ENCODE measurements at regions not wholly inside any gene's neighbourhood (a gene's known extent, or its start where the extent isn't known, plus 50 kb on each side); places are given as distances from the start of the nearest gene placed in this dataset.

DNA sequence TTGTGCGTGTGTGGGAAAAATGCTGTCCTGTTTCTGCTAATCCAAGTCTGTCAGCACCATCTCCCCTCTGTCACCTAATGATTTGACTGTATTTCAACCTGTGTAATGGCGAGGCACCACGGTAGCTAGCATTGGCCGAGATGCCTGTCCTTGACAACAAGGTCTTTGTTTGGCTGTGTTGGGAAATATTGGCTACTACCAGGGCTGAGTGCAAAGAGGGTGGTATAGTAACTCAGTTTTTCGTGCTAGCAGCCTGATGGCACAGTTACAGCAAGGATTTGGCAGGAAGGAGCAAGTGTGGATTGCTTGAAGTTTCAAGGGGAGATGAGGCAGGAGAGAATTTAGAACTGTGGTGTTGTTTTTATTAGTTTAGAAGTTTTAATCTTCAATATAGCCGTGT is 440.3 kb upstream of the RGS6 start:
- DNase-seq (ENCODE audit: low read depth in 2 of 2) = no peak

DNA sequence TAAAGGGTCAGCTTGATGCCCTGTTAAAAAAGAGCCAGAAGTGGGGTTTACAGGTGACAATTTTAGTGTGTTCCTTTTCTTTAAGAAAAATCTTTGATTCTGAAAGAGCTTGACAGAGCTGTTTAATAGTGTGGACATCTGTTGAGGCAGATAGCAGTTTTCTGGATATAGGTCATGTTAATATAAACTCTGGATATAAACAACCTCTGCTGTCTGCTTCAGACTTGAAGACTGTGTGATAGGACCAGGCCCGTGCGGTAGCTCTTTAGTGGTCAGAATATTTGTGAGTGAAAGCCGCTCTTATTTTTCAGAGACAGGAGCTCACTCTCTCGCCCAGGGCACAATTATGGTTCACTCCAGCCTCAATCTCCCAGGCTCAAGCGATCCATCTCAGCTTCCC is 439.9 kb upstream of the RGS6 start:
- DNase-seq (ENCODE audit: low read depth in 2 of 2) = no peak

DNA sequence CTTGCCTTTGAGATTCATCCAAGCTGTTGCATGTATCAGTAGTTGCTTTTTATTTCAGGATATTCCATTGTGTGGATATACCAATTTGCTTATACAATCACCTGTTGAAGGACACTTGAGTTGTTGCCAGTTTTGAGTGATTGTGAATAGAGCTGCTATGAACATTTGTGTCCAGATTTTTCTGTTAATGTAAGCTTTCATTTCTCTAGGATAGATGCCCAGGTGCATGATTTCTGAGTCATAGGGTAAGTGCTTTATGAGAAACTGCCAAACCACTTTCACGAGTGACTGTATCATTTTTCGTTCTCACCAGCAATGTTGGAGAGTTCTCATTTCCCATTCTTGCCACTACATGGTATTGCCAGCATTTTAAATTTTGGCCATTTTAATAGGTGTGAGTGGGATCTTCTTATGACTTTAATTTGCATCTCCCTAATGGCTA is 434.6 kb upstream of the RGS6 start:
- no peak for DNase-seq (ENCODE audit: low read depth in 2 of 2)

DNA sequence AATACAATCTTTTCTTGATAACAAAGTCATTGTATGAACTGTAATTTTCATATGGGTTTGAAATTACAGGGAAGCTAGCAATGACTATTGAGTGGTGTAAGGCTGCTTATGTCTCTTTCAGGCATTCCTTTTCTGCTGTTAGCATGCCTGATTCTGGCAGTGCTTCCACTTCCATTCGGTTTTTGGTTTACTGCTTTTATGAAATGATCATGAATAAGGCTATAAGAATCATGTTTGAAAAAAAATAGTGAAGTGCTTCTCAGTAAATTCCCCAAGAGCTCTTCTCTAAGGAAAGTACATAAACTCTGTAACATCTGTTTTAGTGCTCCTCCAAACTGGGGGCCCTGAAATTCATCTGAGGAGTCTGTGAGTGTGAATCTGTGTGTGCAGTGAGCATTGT is 434.0 kb upstream of the RGS6 start:
- DNase-seq (ENCODE audit: low read depth in 2 of 2) = no peak

DNA sequence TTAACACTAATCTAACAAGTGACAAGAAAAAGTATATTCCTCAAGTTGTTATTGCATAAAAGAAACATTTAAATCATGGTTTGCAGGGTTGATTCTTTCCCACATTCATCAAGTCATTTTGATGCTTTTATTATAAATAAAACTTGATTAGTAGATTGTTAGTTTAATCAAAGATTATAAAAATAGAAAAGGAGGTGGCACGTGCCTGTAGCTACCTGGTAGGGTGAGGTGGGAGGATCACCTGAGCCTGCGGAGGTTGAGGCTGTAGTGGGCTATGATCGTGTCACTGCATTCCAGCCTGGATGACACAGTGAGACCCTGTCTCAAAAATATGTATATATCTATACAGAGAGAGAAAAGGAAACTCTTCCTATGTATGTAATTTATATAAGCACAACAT is 433.2 kb upstream of the RGS6 start:
- DNase-seq (ENCODE audit: low read depth in 2 of 2) = no peak

DNA sequence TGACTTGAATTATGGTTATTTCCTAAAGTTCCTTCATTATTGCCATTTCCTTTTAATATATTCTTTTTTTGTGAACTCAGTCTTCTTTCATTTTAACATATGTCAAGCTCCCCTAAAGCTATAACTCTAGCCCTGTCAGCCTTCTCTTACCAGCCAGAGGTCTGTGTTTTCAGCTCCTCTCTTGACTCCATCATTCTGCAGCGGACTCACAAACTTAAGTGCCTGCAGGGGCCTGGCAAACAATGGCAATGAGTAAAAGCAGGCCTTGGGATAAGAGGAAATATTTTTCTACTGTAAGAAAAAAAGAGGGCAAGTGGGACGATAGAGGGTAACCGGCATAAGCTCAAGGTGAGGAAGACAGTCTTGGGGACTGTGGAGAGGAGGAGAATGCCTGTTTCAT is 424.5 kb upstream of the RGS6 start:
- no peak for DNase-seq (ENCODE audit: low read depth in 2 of 2)

DNA sequence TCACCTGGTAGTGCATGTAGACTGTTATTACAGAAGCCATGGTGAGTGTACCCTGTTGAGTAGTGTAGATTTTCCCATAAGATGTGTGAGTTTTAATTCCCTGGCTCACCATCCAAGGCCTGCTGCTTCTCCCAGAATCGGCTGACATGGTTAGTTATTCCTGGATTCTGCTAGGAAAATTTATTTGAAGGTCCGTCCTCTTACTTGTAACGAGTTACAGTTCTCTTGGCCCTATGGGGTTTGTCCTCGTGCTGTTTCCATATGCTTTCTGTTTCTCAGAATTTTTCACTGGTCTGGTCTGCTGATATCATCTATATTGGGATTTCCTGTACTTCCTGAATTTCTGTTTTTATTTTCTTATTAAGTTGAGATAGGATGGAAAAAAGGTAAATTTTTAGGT is 423.3 kb upstream of the RGS6 start:
- no peak for DNase-seq (ENCODE audit: low read depth in 2 of 2)

DNA sequence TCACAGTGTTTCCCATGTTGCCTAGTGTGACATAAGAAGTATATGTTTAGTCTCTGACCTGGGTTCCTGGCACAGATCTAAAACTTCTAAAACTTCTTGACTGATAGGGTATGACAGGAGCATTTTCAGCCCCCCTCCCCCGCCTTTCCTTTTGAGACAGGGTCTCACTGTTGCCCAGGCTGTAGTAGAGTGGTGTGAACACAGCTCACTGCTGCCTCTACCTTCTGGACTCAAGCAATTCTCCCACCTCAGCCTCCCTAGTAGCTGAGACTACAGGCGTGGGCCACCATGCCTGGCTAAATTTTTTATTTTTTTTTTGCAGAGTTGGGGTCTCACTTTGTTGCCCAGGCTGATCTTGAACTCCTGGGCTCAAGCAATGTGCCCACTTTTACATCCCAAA is 421.1 kb upstream of the RGS6 start:
- DNase-seq (ENCODE audit: low read depth in 2 of 2) = no peak

DNA sequence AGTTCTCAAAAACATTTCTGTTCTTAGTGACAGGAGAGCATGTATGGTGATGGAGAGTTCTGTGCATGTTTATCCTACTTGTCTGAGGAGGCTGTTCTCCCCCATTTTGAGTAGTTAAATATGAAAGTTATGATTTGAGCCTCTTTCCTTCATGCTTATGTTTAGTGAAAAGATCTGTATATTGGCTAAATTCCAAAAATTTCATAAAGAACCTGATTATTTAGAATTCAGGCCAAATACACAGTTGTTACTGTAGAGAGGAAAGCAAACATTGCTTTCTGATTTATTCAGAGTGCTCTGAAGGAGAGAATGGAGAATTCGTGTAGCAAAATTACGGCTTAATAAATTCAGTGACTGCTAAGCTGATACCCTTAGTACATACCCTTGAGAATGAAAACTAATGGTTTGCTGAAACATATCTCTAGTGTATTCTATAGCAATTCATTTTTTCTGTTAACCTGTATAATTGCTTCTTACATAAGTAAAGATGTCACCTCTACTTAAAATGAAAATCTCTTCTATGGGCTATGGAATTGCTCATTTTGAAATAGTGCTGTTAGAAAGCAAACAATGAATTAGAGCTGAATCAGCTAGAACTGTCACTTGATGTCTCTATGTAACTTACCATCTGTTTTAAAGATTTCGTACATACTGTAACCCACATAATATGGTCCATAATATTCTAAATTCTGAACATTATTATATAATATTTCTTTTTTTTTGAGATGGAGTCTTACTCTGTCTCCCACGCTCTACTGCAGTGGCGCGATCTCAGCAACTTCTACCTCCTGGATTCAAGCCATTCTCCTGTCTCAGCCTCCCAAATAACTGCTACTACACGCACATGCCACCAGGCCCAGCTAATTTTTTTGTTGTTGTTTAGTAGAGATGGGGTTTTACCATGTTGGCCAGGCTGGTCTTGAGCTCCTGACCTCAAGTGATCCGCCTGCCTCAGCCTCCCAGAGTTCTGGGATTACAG is 417.0 kb upstream of the RGS6 start:
- DNase-seq (ENCODE audit: low read depth in 2 of 2) = no peak

DNA sequence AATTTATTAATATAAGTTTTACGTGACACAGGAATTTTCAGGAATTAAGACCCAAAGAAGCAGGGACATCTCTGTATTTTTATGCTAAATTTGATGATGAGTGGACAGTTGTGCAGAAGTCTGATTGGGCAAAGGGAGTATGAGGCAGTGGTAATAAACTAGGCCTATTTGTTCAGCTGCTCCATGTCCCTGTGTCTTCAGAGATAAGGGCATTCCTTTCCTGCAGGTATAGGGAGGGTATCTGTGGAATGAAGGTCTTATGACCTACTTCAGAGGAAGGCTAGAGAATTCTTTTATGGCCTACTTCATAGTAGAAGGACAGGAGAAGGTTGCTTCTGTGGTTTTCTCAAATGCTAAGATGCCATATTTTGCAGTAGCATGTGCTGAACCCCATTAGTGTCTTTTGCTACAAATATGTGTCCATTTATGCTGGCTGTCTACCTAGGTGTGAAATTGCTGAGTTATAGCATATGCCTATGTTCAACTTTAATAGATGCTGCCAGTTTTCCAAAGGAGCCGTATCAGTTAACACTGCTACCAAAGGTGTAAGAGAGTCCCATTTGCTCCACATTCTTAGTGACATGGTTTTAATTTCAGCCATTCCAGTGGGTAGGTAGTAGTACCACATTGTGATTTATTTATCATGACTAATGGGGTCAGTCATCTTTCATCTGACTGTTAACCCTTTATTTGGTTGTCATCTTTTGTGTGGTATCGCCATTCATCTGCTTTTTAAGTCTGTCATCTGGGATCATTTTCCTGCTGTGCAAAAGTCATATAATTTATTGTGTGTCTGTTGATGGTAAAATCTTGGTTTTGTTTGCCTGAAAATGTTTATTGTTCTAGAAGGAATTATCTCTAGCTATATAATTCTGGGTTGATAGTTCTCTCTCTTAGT is 410.7 kb upstream of the RGS6 start:
- no peak for DNase-seq (ENCODE audit: low read depth in 2 of 2)

DNA sequence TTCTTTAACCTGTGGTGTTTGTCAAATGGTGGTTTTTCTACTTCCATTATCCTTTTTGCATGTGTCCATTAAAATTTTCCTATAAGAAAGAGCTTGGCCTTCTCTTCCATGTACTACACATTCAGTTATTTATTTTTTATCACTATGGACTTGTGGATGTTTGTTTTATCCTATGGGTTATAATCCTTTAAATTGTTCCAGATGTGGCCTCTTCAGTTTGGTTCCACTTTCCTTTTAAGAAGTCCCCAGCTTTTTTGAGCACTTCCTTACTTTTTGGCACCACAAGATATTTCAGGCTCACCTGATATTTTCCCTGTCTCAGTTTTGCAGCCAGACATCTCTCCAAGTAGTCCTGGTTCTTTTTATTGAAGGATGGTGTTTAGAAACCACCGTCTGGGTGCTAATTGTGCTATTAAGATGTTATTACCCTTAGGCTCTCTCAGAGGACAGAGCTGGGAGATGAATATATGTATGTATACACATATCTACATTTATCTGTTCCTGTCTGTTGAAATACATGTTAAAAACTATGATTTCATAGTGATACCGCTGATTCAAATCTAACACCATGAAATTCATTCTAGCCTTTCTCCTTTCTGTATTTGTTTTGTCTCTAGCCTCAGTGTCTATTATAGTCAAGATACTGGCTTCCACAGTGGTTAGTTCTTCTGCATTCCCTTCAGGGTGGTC is 408.5 kb upstream of the RGS6 start:
- no peak for DNase-seq (ENCODE audit: low read depth in 2 of 2)

DNA sequence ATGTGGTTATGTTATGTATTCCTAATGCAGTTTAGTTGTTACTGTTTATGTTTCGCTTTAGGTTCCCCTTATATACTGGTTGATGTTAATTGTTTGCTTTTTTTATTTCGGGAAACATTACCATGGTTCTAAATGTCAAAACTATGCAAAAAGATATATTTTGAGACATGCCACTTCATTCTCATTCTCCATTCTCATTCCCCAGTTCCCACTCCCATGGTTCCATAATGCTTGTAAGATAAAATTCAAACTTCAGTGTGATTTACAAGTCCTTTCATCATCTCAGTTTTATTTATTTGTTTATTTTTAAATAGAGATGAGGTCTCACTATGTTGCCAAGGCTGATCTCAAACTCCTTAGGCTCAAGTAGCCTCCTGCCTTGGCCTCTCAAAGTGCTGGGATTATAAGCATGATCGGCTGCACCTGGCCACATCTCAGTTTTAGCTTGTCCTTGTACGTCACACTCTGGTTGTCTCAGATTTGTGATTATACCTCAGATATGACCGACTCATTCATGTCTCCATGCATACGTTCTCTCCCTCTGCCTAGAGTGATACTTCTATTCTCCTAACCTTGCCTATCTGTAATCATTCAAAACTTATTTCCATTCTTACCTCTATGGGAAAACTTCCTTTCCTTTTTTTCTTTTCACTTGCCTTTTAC is 407.8 kb upstream of the RGS6 start:
- no peak for DNase-seq (ENCODE audit: low read depth in 2 of 2)

DNA sequence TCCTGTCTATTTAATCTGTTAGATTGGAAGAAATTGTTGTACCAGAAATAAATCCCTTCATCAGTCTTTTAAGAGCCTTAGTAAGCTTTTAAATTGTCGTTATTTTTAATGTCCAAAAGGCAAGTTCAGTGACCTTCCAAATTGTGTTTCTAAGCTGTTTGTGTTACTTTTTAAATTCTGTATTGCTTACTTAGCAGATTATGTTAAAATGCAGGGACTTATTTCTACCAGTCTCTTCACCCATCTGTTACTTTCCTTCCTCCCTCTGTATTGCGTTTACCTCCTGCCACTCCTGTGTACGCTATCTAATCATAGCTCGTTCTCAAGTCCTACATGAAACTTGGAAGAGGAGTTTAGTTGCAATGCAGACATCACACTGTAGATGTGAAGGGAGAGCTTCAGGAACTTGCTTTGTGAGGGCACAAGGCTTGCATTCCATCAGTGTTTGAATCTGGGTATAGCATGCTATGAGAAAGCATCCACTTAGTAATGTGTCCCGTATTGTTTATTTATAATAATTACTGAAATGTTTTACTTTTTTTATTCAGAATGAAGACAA is 406.5 kb upstream of the RGS6 start:
- no peak for DNase-seq (ENCODE audit: low read depth in 2 of 2)

DNA sequence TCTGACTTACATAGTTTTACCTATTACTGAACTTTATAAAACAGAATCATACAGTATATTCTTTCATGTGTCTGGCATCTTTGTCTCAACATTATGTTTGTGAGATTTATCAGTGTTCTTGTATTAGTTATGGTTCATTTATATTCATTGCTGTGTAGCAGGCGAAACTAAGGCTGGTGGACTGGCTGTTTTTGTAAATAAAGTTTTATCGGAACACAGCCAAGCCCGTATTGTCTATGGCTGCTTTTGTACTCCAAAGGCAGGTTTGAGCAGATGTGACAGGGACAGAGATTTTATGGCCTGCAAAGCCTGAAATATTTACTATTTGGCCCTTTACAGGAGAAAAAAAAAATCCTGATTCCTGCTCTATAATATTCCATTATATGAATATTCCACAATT is 405.8 kb upstream of the RGS6 start:
- DNase-seq (ENCODE audit: low read depth in 2 of 2) = no peak

DNA sequence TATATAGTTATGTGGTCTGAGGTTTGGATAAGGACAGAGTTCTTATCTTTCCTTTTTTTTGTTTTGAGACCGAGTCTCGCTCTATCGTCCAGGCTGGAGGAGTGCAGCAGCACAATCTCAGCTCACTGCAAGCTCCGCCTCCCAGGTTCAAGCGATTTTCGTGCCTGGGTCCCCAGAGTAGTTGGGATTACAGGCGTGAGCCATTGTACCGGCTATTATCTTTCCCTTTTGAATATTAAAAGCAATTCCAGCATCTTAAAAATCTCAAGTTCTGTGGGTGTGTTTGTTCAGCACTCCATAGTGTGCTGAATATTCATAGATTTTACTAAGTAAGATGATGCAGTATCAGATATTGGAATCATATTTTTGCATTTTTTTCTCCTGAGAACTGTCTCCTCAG is 404.4 kb upstream of the RGS6 start:
- DNase-seq (ENCODE audit: low read depth in 2 of 2) = no peak

DNA sequence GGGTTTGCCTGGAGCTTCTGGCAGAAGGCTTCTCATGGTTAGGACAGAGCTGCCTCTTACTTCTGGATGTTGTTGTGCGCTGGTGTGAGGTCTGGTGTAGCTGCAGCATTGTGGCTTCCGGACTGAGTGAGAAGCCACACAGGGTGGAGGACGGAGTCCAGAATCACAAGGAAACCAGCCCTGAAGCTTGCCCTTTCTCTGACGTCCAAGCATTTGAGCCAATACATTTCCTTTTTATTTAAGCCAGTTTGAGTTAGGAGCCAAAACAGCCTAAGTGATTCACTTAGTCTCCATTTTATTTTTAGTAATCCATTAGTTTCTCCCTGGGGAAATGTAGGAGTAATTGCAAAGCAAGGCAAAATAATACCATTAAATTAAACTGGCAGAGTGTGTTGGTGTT is 402.4 kb upstream of the RGS6 start:
- no peak for DNase-seq (ENCODE audit: low read depth in 2 of 2)

DNA sequence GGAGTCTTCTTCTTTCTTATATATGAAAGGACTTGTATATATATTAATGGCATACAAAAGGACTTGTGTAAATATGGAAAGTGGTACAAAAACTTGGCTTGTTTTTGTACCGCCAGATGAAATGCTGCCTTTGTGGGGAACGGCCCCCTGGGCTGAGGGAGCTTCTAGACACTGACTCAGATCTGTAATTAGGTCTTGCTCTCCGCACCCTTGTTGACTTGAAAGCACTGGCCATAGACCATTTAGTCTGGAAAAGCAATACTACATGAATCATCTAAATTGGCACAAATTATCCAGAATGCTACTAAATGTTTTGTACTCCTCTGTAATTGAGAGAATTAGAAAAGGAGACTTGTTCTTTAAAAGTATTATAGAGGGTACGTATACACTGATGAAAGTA is 399.9 kb upstream of the RGS6 start:
- DNase-seq (ENCODE audit: low read depth in 2 of 2) = no peak

DNA sequence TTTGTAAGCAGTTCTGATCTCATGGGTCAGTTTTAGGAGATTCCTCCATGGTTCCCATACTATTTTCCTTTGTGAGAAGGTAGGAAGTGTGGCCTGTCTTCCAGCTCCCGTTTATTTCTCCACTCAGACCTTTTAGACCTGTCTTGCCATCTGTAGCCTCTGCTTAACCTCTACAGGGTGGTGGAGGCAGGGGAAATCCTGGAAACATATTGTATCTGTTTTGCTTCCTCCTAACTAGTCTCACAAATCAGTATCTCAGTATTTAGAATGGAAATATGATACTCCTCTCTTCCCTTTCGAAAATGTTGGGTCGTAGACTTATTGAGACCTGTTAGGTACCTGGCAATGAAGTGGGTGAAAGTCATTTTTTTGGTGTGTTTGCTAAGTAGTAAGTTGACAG is 399.4 kb upstream of the RGS6 start:
- DNase-seq (ENCODE audit: low read depth in 2 of 2) = no peak

DNA sequence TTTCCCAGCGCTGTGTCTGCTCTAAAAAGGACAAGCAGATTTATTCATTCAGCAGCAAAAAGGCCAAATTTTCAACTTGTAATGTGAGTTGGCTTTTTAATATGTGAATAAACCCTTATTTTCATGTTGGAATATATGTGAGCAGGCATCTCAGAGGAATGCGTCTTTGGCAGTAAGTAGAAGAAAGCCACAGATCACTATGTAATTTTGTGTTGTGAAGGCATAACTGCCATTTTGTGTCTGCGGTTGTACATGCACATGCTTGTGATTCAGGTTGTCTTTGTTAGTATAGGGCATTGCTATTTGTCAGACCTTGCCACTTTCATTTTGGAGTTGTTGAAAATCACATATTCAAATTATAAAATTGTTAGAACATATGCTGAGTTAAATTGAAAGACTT is 398.8 kb upstream of the RGS6 start:
- no peak for DNase-seq (ENCODE audit: low read depth in 2 of 2)

DNA sequence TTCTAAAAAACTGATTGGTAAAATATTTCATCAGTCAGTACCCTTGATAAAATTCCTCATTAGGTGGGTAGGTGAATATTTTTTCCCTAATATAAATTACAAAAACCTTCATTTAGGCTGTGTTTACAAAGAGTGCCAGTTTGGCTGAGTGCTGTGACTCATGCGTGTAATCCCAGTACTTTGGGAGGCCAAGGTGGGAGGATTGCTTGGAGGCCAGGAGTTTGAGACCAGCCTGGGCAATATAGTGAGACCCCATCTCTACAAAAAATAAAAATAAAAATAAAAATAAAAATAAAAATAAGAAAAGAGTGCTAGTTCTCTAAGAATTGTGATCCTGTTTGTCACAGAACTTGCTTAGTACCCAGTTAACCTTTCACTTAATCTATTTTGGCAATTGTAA is 398.4 kb upstream of the RGS6 start:
- no peak for DNase-seq (ENCODE audit: low read depth in 2 of 2)

DNA sequence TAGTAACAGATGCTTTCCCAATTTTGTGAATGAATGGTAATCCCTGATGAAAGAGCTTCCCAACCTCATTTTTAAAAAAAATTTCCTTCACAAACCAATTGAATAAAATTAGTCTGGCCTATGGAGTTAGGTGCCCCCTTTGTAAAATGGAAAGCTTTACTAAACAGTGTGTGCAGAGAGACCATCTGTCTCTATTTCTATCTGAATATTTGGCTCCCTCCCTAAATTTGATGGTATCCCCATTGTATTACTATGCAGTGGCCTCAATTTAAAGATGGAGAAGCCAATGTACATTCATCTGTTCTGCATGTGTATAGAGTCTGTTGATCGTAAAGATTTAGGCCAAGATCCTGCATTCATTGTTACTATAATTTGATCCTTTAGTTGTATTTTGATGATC is 397.7 kb upstream of the RGS6 start:
- no peak for DNase-seq (ENCODE audit: low read depth in 2 of 2)

Data from stimulated activated CD8-positive, alpha-beta memory T cell treated with anti-CD3 and anti-CD28 coated beads, Interleukin-15, amount 100 ng/mL, for 4 hours (primary cell).